GM12874 (cell line): ENCODE measurements at regions not wholly inside any gene's neighbourhood (a gene's known extent, or its start where the extent isn't known, plus 50 kb on each side); places are given as distances from the start of the nearest gene placed in this dataset.

ENCODE experiments used
- CTCF ChIP-seq: IDR thresholded peaks from 2 replicates; pipeline ENCODE4 v1.5.1; 2011; ENCODE audit warnings: low read depth, mild to moderate bottlenecking, control low read depth, low read length, moderate library complexity; ENCODE audit not compliant: insufficient read depth

- no peak for TF ChIP-seq CTCF
These were observed 102.2 kb upstream of the IL6 start for GRCh38 chr7:22624781-22625180.

GRCh38 chr7:22622116-22622785, 104.7 kb upstream of the IL6 start:
- no peak for TF ChIP-seq CTCF

GRCh38 chr7:22618528-22618927, 108.5 kb upstream of the IL6 start:
- no peak for TF ChIP-seq CTCF

- TF ChIP-seq CTCF, result no peak
These were observed 109.8 kb upstream of the IL6 start for GRCh38 chr7:22617166-22617565.

- no peak for TF ChIP-seq CTCF
These were observed 113.5 kb upstream of the IL6 start for GRCh38 chr7:22613496-22613895.

- no peak for TF ChIP-seq CTCF
These were observed 112.8 kb upstream of the STEAP1B start for GRCh38 chr7:22612776-22613175.

GRCh38 chr7:22611758-22612079, 111.7 kb upstream of the STEAP1B start:
- no peak for TF ChIP-seq CTCF
